ENCODE measurements at regions not wholly inside any gene's neighbourhood (a gene's known extent, or its start where the extent isn't known, plus 50 kb on each side); places are given as distances from the start of the nearest gene placed in this dataset.

DNA sequence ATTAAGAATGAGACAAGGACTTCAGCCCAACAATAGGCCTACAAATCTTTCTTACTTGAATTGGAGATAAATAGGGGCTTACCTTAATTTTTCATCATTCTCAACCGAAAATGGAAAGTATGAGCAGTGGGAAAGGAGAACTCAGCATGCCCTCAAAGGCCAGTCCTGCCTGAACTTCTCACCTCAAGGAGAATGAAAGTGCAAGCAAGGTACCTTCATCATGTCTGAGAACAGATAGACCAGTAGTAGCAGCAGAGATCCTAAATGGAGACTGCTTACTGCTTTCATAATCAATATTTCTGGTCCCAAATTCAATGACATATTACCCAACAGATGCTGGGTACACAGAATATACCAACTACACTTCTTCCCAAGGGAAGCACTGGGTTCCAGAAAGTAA is 194.0 kb upstream of the SLITRK1 start:
- no peak overlapping the region for H3K27ac ChIP-seq (replicated peaks)
- no peak overlapping the region for H3K4me3 ChIP-seq (replicated peaks; ENCODE audit: insufficient read depth, low read length)
- no peak for TF ChIP-seq POLR2AphosphoS5 (IDR thresholded peaks at IDR 0.05; ENCODE audit: low read depth)
- TF ChIP-seq SPI1 (IDR thresholded peaks at IDR 0.05; ENCODE audit: borderline replicate concordance, low read depth) = no peak
- H3K27me3 ChIP-seq (ENCODE audit: insufficient read depth, poor library complexity, severe bottlenecking) = no peaks in the 10 kb centered on the region
- no peak for DNase-seq (ENCODE audit: low read depth in 1 of 2, low spot score in 1 of 2)

GRCh38 chr13:84050536-84050935 is 168.3 kb upstream of the SLITRK1 start:
- H3K4me3 ChIP-seq (replicated peaks; ENCODE audit: insufficient read depth, low read length) = no peak overlapping the region
- H3K27ac ChIP-seq (replicated peaks) = no peak overlapping the region
- DNase-seq (ENCODE audit: low read depth in 1 of 2, low spot score in 1 of 2) = no peak
- no peaks in the 10 kb centered on the region for H3K27me3 ChIP-seq (ENCODE audit: insufficient read depth, poor library complexity, severe bottlenecking)
- TF ChIP-seq GABPA (IDR thresholded peaks at IDR 0.05; ENCODE audit: low read depth) = no peak
- no peak for TF ChIP-seq SPI1 (IDR thresholded peaks at IDR 0.05; ENCODE audit: borderline replicate concordance, low read depth)
- TF ChIP-seq POLR2AphosphoS5 (IDR thresholded peaks at IDR 0.05; ENCODE audit: low read depth) = no peak
- TF ChIP-seq, protein P1, sequence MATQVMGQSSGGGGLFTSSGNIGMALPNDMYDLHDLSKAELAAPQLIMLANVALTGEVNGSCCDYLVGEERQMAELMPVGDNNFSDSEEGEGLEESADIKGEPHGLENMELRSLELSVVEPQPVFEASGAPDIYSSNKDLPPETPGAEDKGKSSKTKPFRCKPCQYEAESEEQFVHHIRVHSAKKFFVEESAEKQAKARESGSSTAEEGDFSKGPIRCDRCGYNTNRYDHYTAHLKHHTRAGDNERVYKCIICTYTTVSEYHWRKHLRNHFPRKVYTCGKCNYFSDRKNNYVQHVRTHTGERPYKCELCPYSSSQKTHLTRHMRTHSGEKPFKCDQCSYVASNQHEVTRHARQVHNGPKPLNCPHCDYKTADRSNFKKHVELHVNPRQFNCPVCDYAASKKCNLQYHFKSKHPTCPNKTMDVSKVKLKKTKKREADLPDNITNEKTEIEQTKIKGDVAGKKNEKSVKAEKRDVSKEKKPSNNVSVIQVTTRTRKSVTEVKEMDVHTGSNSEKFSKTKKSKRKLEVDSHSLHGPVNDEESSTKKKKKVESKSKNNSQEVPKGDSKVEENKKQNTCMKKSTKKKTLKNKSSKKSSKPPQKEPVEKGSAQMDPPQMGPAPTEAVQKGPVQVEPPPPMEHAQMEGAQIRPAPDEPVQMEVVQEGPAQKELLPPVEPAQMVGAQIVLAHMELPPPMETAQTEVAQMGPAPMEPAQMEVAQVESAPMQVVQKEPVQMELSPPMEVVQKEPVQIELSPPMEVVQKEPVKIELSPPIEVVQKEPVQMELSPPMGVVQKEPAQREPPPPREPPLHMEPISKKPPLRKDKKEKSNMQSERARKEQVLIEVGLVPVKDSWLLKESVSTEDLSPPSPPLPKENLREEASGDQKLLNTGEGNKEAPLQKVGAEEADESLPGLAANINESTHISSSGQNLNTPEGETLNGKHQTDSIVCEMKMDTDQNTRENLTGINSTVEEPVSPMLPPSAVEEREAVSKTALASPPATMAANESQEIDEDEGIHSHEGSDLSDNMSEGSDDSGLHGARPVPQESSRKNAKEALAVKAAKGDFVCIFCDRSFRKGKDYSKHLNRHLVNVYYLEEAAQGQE (IDR thresholded peaks at IDR 0.05; ENCODE audit: insufficient replicate concordance, low read depth) = no peak
- no peak for TF ChIP-seq CTCF (IDR thresholded peaks at IDR 0.05; ENCODE audit: insufficient read depth, low read length)

GRCh38 chr13:84049443-84050219 is 167.4 kb upstream of the SLITRK1 start:
- DNase-seq (ENCODE audit: low read depth in 1 of 2, low spot score in 1 of 2) = no peak
- Histone ChIP-seq H3K27me3 (ENCODE audit: insufficient read depth, poor library complexity, severe bottlenecking) (no peaks in the 10 kb centered on the region), H3K27ac (replicated peaks) (no peak overlapping the region), H3K4me3 (replicated peaks; ENCODE audit: insufficient read depth, low read length) (no peak overlapping the region)
- no peak for TF ChIP-seq GABPA (IDR thresholded peaks at IDR 0.05; ENCODE audit: low read depth)
- TF ChIP-seq, protein P1 (IDR thresholded peaks at IDR 0.05; ENCODE audit: insufficient replicate concordance, low read depth) = no peak
- no peak for TF ChIP-seq CTCF (IDR thresholded peaks at IDR 0.05; ENCODE audit: insufficient read depth, low read length)
- TF ChIP-seq POLR2AphosphoS5 (IDR thresholded peaks at IDR 0.05; ENCODE audit: low read depth) = no peak
- no peak for TF ChIP-seq SPI1 (IDR thresholded peaks at IDR 0.05; ENCODE audit: borderline replicate concordance, low read depth)

DNA sequence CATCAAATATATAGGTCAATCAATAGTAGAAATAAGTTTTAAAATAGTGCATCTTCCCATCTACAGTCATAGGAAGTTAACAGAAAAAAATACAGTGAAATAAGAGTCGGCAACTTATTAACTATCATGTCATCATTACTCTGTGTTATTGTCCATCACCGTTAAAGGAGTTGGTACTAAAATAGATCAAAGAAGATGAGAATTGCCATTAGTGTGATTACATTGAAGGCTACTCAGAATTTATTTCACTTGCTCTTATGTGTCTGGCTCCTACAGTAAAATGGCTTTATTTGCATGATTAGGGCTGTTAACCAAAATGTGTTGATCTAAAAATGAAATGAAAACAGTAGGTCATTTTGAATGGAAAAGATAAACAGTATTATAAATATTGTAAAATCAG is 162.5 kb upstream of the SLITRK1 start:
- no peaks in the 10 kb centered on the region for H3K27me3 ChIP-seq (ENCODE audit: insufficient read depth, poor library complexity, severe bottlenecking)
- TF ChIP-seq GABPA (IDR thresholded peaks at IDR 0.05; ENCODE audit: low read depth) (no peak), CTCF (IDR thresholded peaks at IDR 0.05; ENCODE audit: insufficient read depth, low read length) (no peak)

More for the DNA sequence above, 162.5 kb upstream of the SLITRK1 start:
- Histone ChIP-seq H3K4me3 (replicated peaks; ENCODE audit: insufficient read depth, low read length) (no peak overlapping the region), H3K27ac (replicated peaks) (no peak overlapping the region)
- no peak for DNase-seq (ENCODE audit: low read depth in 1 of 2, low spot score in 1 of 2)
